Islet precursor cell (in vitro differentiated cells): ENCODE measurements at regions not wholly inside any gene's neighbourhood (a gene's known extent, or its start where the extent isn't known, plus 50 kb on each side); places are given as distances from the start of the nearest gene placed in this dataset.

ENCODE experiments used
- DNase-seq: peaks from one replicate; pipeline ENCODE4 v3.0.0-alpha.2; 2018

DNA sequence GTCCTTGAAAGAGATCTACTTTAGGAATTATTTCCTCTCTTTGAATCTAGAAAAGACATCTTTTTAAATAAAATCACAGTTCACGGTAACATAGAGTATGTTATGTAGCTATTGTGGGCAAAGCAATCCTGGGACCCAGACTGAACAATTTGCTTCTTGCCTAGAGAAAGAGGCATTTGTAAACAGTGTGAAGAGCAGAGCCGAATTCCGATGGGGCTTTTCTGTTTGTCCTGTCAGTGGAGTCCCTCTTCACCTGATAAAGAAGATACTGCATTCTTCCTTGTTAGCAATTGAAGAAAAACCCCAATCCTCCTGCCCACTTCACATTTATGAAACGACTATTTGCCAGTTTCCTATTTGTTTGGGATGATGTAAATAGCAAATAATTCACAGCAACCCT, 462.9 kb downstream of the WDR72 start:
- DNase-seq, result no peak

- DNase-seq, result no peak
Measured at GRCh38 chr15:53295574-53295973, 463.9 kb downstream of the WDR72 start.

GRCh38 chr15:53288542-53288941, 470.9 kb downstream of the WDR72 start:
- no peak for DNase-seq

DNA sequence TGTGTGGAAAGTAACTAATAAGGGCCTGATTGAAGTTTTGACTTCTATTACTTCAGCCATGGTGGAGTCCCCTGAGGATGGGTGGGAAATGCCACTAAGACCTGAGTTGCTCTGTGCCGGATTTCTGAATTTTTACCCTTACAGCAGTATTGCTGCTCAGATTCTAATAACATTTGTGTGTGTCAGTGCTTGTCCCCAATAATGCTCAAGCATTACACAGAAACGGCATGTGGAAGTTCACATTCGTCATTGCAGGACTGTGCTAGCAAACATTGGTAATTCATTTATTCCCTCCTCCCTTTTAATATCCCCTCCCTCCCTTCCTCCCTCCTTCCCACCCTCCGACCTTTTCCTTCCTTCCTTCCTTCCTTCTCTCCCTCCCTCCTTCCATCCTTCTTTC, 484.5 kb upstream of the ONECUT1 start:
- no peak for DNase-seq

DNA sequence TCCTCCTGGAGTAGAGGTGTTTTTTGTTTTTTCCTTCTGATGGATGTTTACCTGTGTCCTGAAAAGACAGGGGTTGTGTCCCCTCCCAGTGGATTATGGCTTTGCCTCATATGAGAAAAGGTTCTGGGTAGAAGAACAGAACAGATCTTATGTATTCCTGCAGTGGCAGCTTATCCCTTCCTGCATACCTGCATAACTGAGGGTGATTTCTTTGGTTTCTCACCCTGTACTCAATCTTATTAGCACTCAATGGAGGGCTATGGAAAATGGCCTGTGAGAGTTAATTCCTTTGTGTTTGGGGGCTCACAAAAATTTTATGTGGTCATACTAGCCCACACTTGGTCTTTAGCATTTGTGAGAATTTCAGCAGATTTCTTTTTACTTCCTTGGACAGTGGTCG, 482.0 kb upstream of the ONECUT1 start:
- DNase-seq, result no peak

DNA sequence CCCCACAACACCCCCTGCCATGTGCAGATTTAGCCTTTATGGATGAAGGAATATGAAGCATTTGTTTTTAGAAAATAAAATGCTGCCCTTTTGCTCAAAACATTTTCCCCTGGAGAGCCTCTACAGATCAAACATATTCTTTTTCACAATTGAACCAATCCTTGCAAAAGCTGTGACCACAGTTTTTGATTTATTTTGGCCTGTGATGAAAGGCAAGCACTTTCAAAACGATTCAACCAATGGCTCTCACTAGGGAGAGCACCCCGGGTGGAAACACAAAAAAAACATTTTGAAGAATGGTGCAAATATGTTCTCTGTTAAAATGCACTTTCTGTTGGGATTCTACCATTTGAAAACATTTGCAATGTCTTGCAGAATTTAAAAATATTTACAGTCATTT, 476.0 kb upstream of the ONECUT1 start:
- DNase-seq, result no peak

DNA sequence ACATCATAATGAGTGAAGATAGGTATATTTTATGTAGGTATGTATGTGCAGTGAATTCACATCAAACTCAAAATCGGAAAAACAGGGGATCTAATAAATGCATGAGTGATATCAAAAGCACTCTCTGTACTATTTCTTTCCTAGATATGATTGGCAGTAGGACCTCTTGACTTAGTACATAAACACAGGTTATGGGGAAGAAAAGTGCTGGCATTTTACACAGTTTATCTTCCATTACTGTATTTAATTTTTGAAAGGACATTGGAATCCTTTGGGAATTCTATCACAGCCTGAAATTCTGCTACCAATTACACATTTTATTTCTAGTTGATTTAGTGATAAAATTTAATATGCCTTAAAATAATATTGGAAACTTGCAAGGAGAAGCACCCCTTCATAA, 470.5 kb upstream of the ONECUT1 start:
- no peak for DNase-seq

DNA sequence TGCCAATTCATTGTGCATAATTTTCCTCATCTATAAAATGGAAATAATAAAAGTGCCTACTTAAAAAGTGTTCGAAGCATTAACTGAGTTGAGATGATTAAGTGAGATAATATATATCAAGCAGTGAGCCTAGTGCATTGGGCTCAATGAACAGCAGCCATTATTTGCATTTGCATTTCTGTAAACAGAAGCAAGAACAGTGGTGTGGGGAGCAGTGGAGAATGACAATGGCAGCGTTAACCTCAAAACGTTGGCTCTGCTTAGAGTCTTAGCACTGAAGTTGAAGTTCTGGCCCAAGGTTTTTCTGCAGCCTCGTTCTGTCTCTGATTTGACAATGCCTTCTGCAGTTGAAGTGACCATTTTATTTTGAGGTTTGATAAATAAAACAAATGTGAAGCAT, 466.3 kb upstream of the ONECUT1 start:
- DNase-seq, result no peak

GRCh38 chr15:53256043-53256442, 465.9 kb upstream of the ONECUT1 start:
- no peak for DNase-seq

DNA sequence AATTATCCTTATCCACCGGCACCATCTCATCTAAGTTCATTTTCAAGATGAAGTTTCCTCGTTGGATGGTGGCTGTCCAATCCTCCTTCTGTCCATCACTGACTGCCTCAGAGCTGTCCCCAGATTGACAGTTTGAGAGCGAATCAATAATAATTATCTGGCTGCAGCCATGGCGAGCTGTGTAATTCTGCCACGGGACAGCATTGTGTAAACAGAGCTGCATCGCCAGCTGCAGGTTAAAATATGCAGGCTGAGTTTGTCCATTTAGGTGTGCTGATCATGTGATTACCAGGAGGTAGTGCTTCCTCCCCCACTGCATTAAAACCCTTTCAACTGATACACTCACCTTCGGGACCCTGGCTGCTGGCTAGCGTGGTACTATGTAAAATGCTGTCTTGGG, 461.9 kb upstream of the ONECUT1 start:
- no peak for DNase-seq

DNA sequence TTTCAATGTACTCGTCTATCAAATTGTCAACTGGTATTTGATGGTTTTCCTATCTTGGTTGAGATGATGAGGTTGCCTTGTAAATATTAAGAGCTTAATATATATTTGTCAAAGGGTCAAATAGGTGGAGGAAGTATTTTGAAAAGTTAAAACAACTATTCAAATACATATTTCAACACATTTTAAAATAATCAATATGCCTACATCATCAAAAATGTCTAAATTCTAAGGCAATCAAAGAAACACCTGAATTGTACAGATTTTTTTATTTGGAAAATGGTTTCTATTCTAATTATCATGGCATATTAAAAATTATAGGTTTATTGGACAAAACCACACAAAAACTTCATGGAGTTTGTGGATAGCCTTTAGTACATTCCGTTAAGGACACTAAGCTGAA, 461.4 kb upstream of the ONECUT1 start:
- no peak for DNase-seq

GRCh38 chr15:53247041-53247708, 457.0 kb upstream of the ONECUT1 start:
- no peak for DNase-seq

- no peak for DNase-seq
Measured at GRCh38 chr15:53246404-53246803, 456.3 kb upstream of the ONECUT1 start.

DNA sequence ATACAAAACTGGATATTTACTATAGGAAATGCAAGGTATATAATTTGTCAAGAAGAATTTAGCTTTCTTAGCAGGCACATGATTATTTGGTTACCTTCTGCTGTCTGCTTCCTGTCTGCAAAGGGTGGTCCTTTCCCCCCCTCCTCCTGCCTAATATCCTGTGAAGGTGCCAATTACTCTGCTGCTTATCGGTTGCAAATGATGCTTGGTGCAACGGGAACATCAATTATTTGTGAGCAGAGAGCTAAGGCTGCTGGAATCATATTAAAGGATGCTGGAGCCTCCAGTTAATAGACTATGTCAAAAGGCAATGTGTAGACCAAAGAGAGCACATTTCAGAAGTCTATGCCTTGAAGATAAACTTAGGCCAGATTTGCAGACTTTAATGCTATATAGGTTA, 443.7 kb upstream of the ONECUT1 start:
- no peak for DNase-seq

DNA sequence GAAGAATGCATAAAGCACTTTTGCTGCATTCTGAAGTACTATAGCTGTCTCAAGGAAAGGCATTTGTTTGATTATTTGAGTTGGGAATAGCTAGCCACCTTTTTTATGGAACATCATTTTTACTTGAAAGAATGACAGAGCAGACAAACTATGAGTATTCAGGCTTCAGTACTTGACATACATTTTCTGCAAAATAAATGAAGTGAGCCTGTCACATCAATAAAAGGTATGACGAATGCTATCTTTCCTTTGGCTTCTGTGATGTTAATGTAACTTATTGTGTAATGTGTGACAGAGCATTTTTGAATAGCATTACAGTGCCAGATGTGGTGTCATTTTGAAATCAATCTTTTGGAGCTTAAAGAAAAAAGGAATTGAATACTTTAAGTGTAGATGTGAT, 440.3 kb upstream of the ONECUT1 start:
- DNase-seq, result no peak

- DNase-seq, result no peak
Measured at GRCh38 chr15:53226559-53226958, 436.4 kb upstream of the ONECUT1 start.

DNA sequence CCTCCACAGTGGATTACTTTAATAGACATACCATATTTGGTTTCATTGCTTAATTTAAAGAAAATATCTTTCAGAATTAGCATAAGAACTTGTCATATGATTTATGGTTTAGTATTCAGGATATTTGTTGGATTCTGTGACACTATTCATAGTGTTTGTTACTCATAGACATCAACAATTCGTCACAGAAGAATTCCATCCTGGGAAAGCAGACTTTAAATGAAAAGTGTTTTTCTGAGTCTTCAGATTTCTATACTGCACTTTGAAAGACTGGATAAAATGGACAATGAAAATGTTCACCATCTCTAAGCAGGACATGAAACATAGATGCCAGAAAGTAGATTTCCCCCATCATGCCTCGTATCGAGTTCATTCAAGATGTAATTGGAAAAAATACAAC, 435.6 kb upstream of the ONECUT1 start:
- DNase-seq, result no peak

GRCh38 chr15:53224371-53224770, 434.2 kb upstream of the ONECUT1 start:
- no peak for DNase-seq

GRCh38 chr15:53223815-53224214, 433.7 kb upstream of the ONECUT1 start:
- no peak for DNase-seq

- DNase-seq, result no peak
Measured at GRCh38 chr15:53218666-53219580, 428.8 kb upstream of the ONECUT1 start.

- DNase-seq, result no peak
Measured at GRCh38 chr15:53216036-53216435, 425.9 kb upstream of the ONECUT1 start.

- no peak for DNase-seq
Measured at GRCh38 chr15:53213336-53213735, 423.2 kb upstream of the ONECUT1 start.

GRCh38 chr15:53212785-53213184, 422.6 kb upstream of the ONECUT1 start:
- DNase-seq, result no peak

DNA sequence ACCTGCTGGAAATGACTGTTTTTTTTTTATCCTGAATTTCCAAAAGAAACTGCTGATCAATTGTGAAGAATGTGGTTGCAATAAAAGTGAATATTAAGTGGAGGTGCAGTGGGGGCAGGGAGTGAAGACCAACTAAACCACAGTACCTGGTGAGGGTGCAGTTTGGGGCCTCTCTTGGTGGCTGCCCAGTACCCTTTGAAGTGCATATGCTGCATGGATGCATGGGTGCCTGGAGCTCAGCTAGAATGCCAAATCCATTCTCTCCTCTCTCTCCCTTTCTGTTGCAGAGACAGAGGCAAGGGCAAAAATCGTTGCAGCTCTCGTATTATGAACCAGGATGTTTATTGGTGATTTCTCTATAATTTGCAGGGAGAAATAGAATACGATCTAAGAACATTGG, 420.5 kb upstream of the ONECUT1 start:
- DNase-seq, result no peak
